Panc1 (cell line): ENCODE measurements at regions not wholly inside any gene's neighbourhood (a gene's known extent, or its start where the extent isn't known, plus 50 kb on each side); places are given as distances from the start of the nearest gene placed in this dataset.

Experiments used
- POLR2AphosphoS5 ChIP-seq: IDR thresholded peaks from 2 replicates; pipeline ENCODE4 v1.6.1; 2012; ENCODE audit warnings: mild to moderate bottlenecking, low read depth, low read length, moderate library complexity
- SIN3A ChIP-seq: IDR thresholded peaks from 2 replicates; pipeline ENCODE4 v1.6.1; 2012; ENCODE audit warnings: low read depth, mild to moderate bottlenecking, low read length, moderate library complexity, borderline replicate concordance; ENCODE audit not compliant: insufficient read depth
- TF ChIP-seq, protein P1 (sequence below): fragments of 450-650 bp; IDR thresholded peaks from 2 replicates; pipeline ENCODE4 v1.5.1; 2017; ENCODE audit warnings: mild to moderate bottlenecking

DNA sequence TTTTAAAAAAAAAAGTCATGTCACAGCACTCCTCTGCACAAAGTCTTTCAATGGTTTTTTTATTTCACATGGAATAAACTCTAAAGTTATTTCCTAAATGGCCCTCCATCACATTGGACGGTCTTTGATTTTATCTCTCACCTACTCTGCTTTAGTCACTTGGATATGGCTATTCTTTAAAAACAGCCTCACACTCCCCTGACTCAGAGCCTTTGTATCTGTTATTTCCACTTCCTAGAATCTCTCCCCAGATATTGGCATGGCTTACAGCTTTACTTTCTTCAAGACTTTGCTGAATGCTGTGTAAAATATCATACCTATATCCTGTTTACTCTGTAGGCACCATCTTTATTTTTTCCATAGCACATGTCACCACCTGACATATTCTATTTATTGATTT is 194.7 kb upstream of the MCHR2 start:
- TF ChIP-seq, protein P1, sequence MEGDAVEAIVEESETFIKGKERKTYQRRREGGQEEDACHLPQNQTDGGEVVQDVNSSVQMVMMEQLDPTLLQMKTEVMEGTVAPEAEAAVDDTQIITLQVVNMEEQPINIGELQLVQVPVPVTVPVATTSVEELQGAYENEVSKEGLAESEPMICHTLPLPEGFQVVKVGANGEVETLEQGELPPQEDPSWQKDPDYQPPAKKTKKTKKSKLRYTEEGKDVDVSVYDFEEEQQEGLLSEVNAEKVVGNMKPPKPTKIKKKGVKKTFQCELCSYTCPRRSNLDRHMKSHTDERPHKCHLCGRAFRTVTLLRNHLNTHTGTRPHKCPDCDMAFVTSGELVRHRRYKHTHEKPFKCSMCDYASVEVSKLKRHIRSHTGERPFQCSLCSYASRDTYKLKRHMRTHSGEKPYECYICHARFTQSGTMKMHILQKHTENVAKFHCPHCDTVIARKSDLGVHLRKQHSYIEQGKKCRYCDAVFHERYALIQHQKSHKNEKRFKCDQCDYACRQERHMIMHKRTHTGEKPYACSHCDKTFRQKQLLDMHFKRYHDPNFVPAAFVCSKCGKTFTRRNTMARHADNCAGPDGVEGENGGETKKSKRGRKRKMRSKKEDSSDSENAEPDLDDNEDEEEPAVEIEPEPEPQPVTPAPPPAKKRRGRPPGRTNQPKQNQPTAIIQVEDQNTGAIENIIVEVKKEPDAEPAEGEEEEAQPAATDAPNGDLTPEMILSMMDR, result no peak
- TF ChIP-seq POLR2AphosphoS5 (no peak), SIN3A (no peak)
